ENCODE measurements at regions not wholly inside any gene's neighbourhood (a gene's known extent, or its start where the extent isn't known, plus 50 kb on each side); places are given as distances from the start of the nearest gene placed in this dataset.
"Not testable (repeated sequence)": the region's sequence is repeated elsewhere in the genome, so short reads cannot be mapped to it uniquely, and the experiment has no call there.

GRCh38 chr2:118457951-118458350 lies 369.7 kb downstream of the INSIG2 start:
- H3K27me3 Mint-ChIP-seq: peaks cover 15% of the 10 kb centered on the region
- H3K27ac Mint-ChIP-seq: no peak overlapping the region
- no peaks in the 10 kb centered on the region for H3K36me3 Mint-ChIP-seq
- no peaks in the 10 kb centered on the region for H3K4me1 Mint-ChIP-seq
- H3K9me3 Mint-ChIP-seq: no peaks in the 10 kb centered on the region
- no peak overlapping the region for H3K4me3 Mint-ChIP-seq

GRCh38 chr2:118449401-118449800 lies 361.1 kb downstream of the INSIG2 start:
- Mint-ChIP-seq H3K27me3 (peaks cover 20% of the 10 kb centered on the region), H3K36me3 (no peaks in the 10 kb centered on the region), H3K4me3 (no peak overlapping the region), H3K4me1 (no peaks in the 10 kb centered on the region), H3K9me3 (no peaks in the 10 kb centered on the region), H3K27ac (no peak overlapping the region)

- no peaks in the 10 kb centered on the region for H3K4me1 Mint-ChIP-seq
- no peaks in the 10 kb centered on the region for H3K36me3 Mint-ChIP-seq
- H3K27me3 Mint-ChIP-seq: peaks cover 9% of the 10 kb centered on the region
- no peaks in the 10 kb centered on the region for H3K9me3 Mint-ChIP-seq
- no peak overlapping the region for H3K4me3 Mint-ChIP-seq
- no peak overlapping the region for H3K27ac Mint-ChIP-seq
Observed at GRCh38 chr2:118443596-118443995, 355.3 kb downstream of the INSIG2 start.

GRCh38 chr2:118442996-118443553 lies 354.8 kb downstream of the INSIG2 start:
- H3K9me3 Mint-ChIP-seq: no peaks in the 10 kb centered on the region
- H3K27ac Mint-ChIP-seq: no peak overlapping the region
- H3K36me3 Mint-ChIP-seq: no peaks in the 10 kb centered on the region

GRCh38 chr2:118442046-118442445 lies 353.8 kb downstream of the INSIG2 start:
- no peaks in the 10 kb centered on the region for H3K9me3 Mint-ChIP-seq
- no peak overlapping the region for H3K4me3 Mint-ChIP-seq
- H3K36me3 Mint-ChIP-seq: no peaks in the 10 kb centered on the region
- peaks cover 3% of the 10 kb centered on the region for H3K27me3 Mint-ChIP-seq
- H3K27ac Mint-ChIP-seq: no peak overlapping the region
- H3K4me1 Mint-ChIP-seq: no peaks in the 10 kb centered on the region

More at GRCh38 chr2:118442996-118443553, 354.8 kb downstream of the INSIG2 start:
- Mint-ChIP-seq H3K4me3 (no peak overlapping the region), H3K27me3 (peaks cover 5% of the 10 kb centered on the region), H3K4me1 (no peaks in the 10 kb centered on the region)

- Mint-ChIP-seq H3K36me3 (no peaks in the 10 kb centered on the region), H3K27ac (no peak overlapping the region), H3K27me3 (peaks cover 3% of the 10 kb centered on the region), H3K4me3 (no peak overlapping the region), H3K9me3 (no peaks in the 10 kb centered on the region), H3K4me1 (no peaks in the 10 kb centered on the region)
Observed at GRCh38 chr2:118440404-118441098, 352.3 kb downstream of the INSIG2 start.

- Mint-ChIP-seq H3K27me3 (peaks cover 8% of the 10 kb centered on the region), H3K27ac (no peak overlapping the region), H3K9me3 (no peaks in the 10 kb centered on the region), H3K4me1 (no peaks in the 10 kb centered on the region), H3K36me3 (no peaks in the 10 kb centered on the region), H3K4me3 (no peak overlapping the region)
Observed at GRCh38 chr2:118437501-118437900, 349.2 kb downstream of the INSIG2 start.

- no peaks in the 10 kb centered on the region for H3K9me3 Mint-ChIP-seq
- peaks cover 6% of the 10 kb centered on the region for H3K27me3 Mint-ChIP-seq
- no peak overlapping the region for H3K4me3 Mint-ChIP-seq
Observed at GRCh38 chr2:118431997-118432396, 343.7 kb downstream of the INSIG2 start.

GRCh38 chr2:118431586-118431985 lies 343.3 kb downstream of the INSIG2 start:
- no peak overlapping the region for H3K27ac Mint-ChIP-seq
- H3K4me1 Mint-ChIP-seq: no peaks in the 10 kb centered on the region
- no peak overlapping the region for H3K4me3 Mint-ChIP-seq
- peaks cover 6% of the 10 kb centered on the region for H3K27me3 Mint-ChIP-seq
- H3K9me3 Mint-ChIP-seq: no peaks in the 10 kb centered on the region
- H3K36me3 Mint-ChIP-seq: no peaks in the 10 kb centered on the region

More at GRCh38 chr2:118431997-118432396, 343.7 kb downstream of the INSIG2 start:
- H3K4me1 Mint-ChIP-seq: no peaks in the 10 kb centered on the region
- no peak overlapping the region for H3K27ac Mint-ChIP-seq
- H3K36me3 Mint-ChIP-seq: no peaks in the 10 kb centered on the region

- H3K4me1 Mint-ChIP-seq: no peaks in the 10 kb centered on the region
Observed at GRCh38 chr2:118431165-118431517, 342.9 kb downstream of the INSIG2 start.

GRCh38 chr2:118430510-118431164 lies 342.4 kb downstream of the INSIG2 start:
- H3K36me3 Mint-ChIP-seq: no peaks in the 10 kb centered on the region
- H3K4me1 Mint-ChIP-seq: no peaks in the 10 kb centered on the region
- no peak overlapping the region for H3K4me3 Mint-ChIP-seq
- no peak overlapping the region for H3K27ac Mint-ChIP-seq
- H3K27me3 Mint-ChIP-seq: peaks cover 8% of the 10 kb centered on the region
- H3K9me3 Mint-ChIP-seq: no peaks in the 10 kb centered on the region

More at GRCh38 chr2:118431165-118431517, 342.9 kb downstream of the INSIG2 start:
- H3K27ac Mint-ChIP-seq: no peak overlapping the region
- H3K36me3 Mint-ChIP-seq: no peaks in the 10 kb centered on the region
- no peak overlapping the region for H3K4me3 Mint-ChIP-seq
- H3K9me3 Mint-ChIP-seq: no peaks in the 10 kb centered on the region
- peaks cover 8% of the 10 kb centered on the region for H3K27me3 Mint-ChIP-seq

- Mint-ChIP-seq H3K4me3 (no peak overlapping the region), H3K27ac (no peak overlapping the region), H3K36me3 (no peaks in the 10 kb centered on the region), H3K4me1 (no peaks in the 10 kb centered on the region), H3K9me3 (peaks cover 4% of the 10 kb centered on the region), H3K27me3 (peaks cover 3% of the 10 kb centered on the region)
Observed at GRCh38 chr2:118425191-118425590, 336.9 kb downstream of the INSIG2 start.

- Mint-ChIP-seq H3K27ac (no peak overlapping the region), H3K4me1 (no peaks in the 10 kb centered on the region), H3K9me3 (peaks cover 4% of the 10 kb centered on the region), H3K36me3 (no peaks in the 10 kb centered on the region), H3K4me3 (no peak overlapping the region), H3K27me3 (peaks cover 5% of the 10 kb centered on the region)
Observed at GRCh38 chr2:118423776-118424175, 335.5 kb downstream of the INSIG2 start.

GRCh38 chr2:118421648-118422047 lies 333.4 kb downstream of the INSIG2 start:
- H3K4me1 Mint-ChIP-seq: no peaks in the 10 kb centered on the region
- H3K36me3 Mint-ChIP-seq: no peaks in the 10 kb centered on the region
- H3K9me3 Mint-ChIP-seq: peaks cover 4% of the 10 kb centered on the region
- H3K27ac Mint-ChIP-seq: no peak overlapping the region
- peaks cover 4% of the 10 kb centered on the region for H3K27me3 Mint-ChIP-seq
- no peak overlapping the region for H3K4me3 Mint-ChIP-seq

- Mint-ChIP-seq H3K4me3 (no peak overlapping the region), H3K27ac (no peak overlapping the region), H3K27me3 (peaks cover 3% of the 10 kb centered on the region), H3K36me3 (no peaks in the 10 kb centered on the region), H3K4me1 (no peaks in the 10 kb centered on the region), H3K9me3 (peaks cover 4% of the 10 kb centered on the region)
Observed at GRCh38 chr2:118417406-118418120, 329.3 kb downstream of the INSIG2 start.

- H3K36me3 Mint-ChIP-seq, H3K27me3 Mint-ChIP-seq, H3K4me3 Mint-ChIP-seq, H3K4me1 Mint-ChIP-seq, H3K27ac Mint-ChIP-seq, H3K9me3 Mint-ChIP-seq: not testable (repeated sequence)
Observed at GRCh38 chr2:118415186-118415585, 326.9 kb downstream of the INSIG2 start.

All from activated naive CD4-positive, alpha-beta T cell treated with anti-CD3 and anti-CD28 coated beads, Interleukin-2, amount 50 U/mL, for 24 hours (primary cell).